ENCODE measurements at regions not wholly inside any gene's neighbourhood (a gene's known extent, or its start where the extent isn't known, plus 50 kb on each side); places are given as distances from the start of the nearest gene placed in this dataset.

- no peaks in the 10 kb centered on the region for H3K4me1 ChIP-seq (ENCODE audit: control insufficient read depth in 1 of 2, insufficient read depth in 2 of 2, low read length in 2 of 2)
- no peaks in the 10 kb centered on the region for H3K36me3 ChIP-seq (ENCODE audit: control insufficient read depth in 1 of 2, insufficient read depth in 2 of 2, low read length in 2 of 2)
- H3K4me3 ChIP-seq (ENCODE audit: low read depth in 1 of 2, low read length in 2 of 2): no peak overlapping the region
- no peaks in the 10 kb centered on the region for H3K9me3 ChIP-seq (ENCODE audit: control insufficient read depth in 1 of 2, low read length in 2 of 2)
- no peaks in the 10 kb centered on the region for H3K27me3 ChIP-seq (ENCODE audit: low read depth, low read length)
- no peak overlapping the region for H3K27ac ChIP-seq (ENCODE audit: low read length)
These were observed 64.8 kb downstream of the CDCA7 start for GRCh38 chr2:173419506-173419905.

DNA sequence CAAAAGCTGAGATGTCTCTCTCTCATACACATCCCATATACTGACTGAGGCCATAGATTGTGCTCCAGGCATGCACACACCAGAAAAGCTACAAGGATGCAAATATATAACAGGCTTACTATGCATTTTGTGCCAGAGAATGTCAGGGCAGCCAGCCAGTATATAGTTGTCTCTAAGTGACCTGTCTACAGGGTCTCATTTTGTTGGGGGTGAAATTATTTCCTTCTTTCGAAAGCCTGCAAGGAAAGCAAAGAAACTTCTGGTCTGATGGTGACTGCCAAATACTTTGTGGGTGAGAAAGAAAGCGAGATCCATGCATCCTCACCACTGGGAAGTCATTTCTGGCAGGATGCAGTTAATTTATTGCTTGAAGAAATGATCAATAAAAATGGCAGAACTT is 70.2 kb downstream of the CDCA7 start:
- H3K27me3 ChIP-seq (ENCODE audit: low read depth, low read length): peaks cover 6% of the 10 kb centered on the region
- no peak overlapping the region for H3K27ac ChIP-seq (ENCODE audit: low read length)
- H3K9me3 ChIP-seq (ENCODE audit: control insufficient read depth in 1 of 2, low read length in 2 of 2): no peaks in the 10 kb centered on the region
- no peaks in the 10 kb centered on the region for H3K4me1 ChIP-seq (ENCODE audit: control insufficient read depth in 1 of 2, insufficient read depth in 2 of 2, low read length in 2 of 2)
- H3K4me3 ChIP-seq (ENCODE audit: low read depth in 1 of 2, low read length in 2 of 2): no peak overlapping the region
- H3K36me3 ChIP-seq (ENCODE audit: control insufficient read depth in 1 of 2, insufficient read depth in 2 of 2, low read length in 2 of 2): no peaks in the 10 kb centered on the region

- H3K36me3 ChIP-seq (ENCODE audit: control insufficient read depth in 1 of 2, insufficient read depth in 2 of 2, low read length in 2 of 2): no peaks in the 10 kb centered on the region
These were observed 73.4 kb downstream of the CDCA7 start for GRCh38 chr2:173427887-173428668.

DNA sequence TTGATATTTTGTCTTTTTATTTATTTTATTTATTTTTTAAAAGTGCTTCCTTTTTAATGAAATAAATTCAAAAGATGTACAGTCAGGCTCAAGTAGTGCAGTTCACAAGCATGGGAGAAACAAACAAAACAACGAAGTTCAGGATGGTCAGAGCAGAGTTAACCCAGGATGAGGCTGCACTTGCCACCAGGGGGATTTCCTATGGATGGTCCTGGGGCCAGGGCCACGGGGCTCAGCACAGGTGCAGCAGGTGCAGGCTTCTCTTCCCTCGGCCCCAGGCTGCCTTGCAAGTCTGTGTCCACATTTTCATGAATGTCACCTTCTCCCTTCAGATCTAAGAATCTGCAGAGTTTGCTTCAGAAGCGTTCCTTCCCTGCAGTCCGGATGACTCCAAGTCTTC is 76.5 kb downstream of the CDCA7 start:
- H3K27me3 ChIP-seq (ENCODE audit: low read depth, low read length): peaks cover 6% of the 10 kb centered on the region
- H3K9me3 ChIP-seq (ENCODE audit: control insufficient read depth in 1 of 2, low read length in 2 of 2): no peaks in the 10 kb centered on the region
- H3K4me1 ChIP-seq (ENCODE audit: control insufficient read depth in 1 of 2, insufficient read depth in 2 of 2, low read length in 2 of 2): no peaks in the 10 kb centered on the region
- H3K27ac ChIP-seq (ENCODE audit: low read length): no peak overlapping the region
- no peak overlapping the region for H3K4me3 ChIP-seq (ENCODE audit: low read depth in 1 of 2, low read length in 2 of 2)
- no peaks in the 10 kb centered on the region for H3K36me3 ChIP-seq (ENCODE audit: control insufficient read depth in 1 of 2, insufficient read depth in 2 of 2, low read length in 2 of 2)

More at GRCh38 chr2:173427887-173428668, 73.4 kb downstream of the CDCA7 start:
- Histone ChIP-seq H3K4me1 (ENCODE audit: control insufficient read depth in 1 of 2, insufficient read depth in 2 of 2, low read length in 2 of 2) (no peaks in the 10 kb centered on the region), H3K27ac (ENCODE audit: low read length) (no peak overlapping the region), H3K9me3 (ENCODE audit: control insufficient read depth in 1 of 2, low read length in 2 of 2) (no peaks in the 10 kb centered on the region), H3K27me3 (ENCODE audit: low read depth, low read length) (peaks cover 6% of the 10 kb centered on the region), H3K4me3 (ENCODE audit: low read depth in 1 of 2, low read length in 2 of 2) (no peak overlapping the region)

GRCh38 chr2:173432049-173432754 is 77.5 kb downstream of the CDCA7 start:
- no peaks in the 10 kb centered on the region for H3K4me1 ChIP-seq (ENCODE audit: control insufficient read depth in 1 of 2, insufficient read depth in 2 of 2, low read length in 2 of 2)

DNA sequence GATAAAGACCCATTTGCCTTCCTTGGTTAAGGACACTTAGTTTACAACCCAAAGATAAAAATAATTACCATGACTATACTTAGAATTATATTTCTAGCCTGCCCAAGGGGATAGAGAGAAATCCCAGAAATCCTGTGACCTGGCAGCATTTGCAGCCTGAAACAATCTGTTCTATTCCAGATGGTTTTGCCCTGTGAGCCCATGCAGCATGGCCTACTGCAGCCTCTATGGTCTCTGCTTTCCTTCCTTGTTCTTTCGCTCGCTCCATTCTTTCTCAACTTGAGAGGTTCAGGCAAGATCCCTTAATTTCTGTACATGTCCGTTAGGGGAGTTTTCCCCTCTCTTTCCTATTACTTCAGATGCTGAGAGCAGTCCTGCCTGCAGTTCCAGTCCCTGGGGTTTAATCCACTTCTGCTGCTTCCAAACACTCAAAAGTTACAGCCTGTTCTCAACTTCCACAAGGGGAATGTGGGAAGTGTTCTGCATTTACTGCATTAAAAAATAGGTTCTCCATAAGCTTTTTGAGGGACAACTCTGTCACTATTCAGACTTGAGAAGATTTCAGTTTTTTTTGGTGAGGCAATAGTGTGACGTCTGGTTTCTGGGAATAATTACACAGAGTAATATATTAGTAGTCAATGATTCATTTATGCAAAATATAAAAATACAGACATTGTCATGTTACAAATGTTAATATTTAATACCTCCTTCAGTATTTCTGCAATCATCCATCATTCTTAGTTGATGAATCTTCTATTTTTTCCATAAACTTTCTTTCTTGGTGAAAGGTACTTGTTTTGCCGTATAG is 80.3 kb downstream of the CDCA7 start:
- Histone ChIP-seq H3K9me3 (ENCODE audit: control insufficient read depth in 1 of 2, low read length in 2 of 2) (no peaks in the 10 kb centered on the region), H3K27ac (ENCODE audit: low read length) (no peak overlapping the region), H3K36me3 (ENCODE audit: control insufficient read depth in 1 of 2, insufficient read depth in 2 of 2, low read length in 2 of 2) (no peaks in the 10 kb centered on the region), H3K27me3 (ENCODE audit: low read depth, low read length) (no peaks in the 10 kb centered on the region), H3K4me3 (ENCODE audit: low read depth in 1 of 2, low read length in 2 of 2) (no peak overlapping the region), H3K4me1 (ENCODE audit: control insufficient read depth in 1 of 2, insufficient read depth in 2 of 2, low read length in 2 of 2) (no peaks in the 10 kb centered on the region)

More at GRCh38 chr2:173432049-173432754, 77.5 kb downstream of the CDCA7 start:
- H3K9me3 ChIP-seq (ENCODE audit: control insufficient read depth in 1 of 2, low read length in 2 of 2): no peaks in the 10 kb centered on the region
- H3K27ac ChIP-seq (ENCODE audit: low read length): no peak overlapping the region
- H3K4me3 ChIP-seq (ENCODE audit: low read depth in 1 of 2, low read length in 2 of 2): no peak overlapping the region
- no peaks in the 10 kb centered on the region for H3K27me3 ChIP-seq (ENCODE audit: low read depth, low read length)
- no peaks in the 10 kb centered on the region for H3K36me3 ChIP-seq (ENCODE audit: control insufficient read depth in 1 of 2, insufficient read depth in 2 of 2, low read length in 2 of 2)

GRCh38 chr2:173435574-173435973 is 80.9 kb downstream of the CDCA7 start:
- H3K9me3 ChIP-seq (ENCODE audit: control insufficient read depth in 1 of 2, low read length in 2 of 2): no peaks in the 10 kb centered on the region
- no peaks in the 10 kb centered on the region for H3K27me3 ChIP-seq (ENCODE audit: low read depth, low read length)
- no peak overlapping the region for H3K27ac ChIP-seq (ENCODE audit: low read length)
- no peaks in the 10 kb centered on the region for H3K36me3 ChIP-seq (ENCODE audit: control insufficient read depth in 1 of 2, insufficient read depth in 2 of 2, low read length in 2 of 2)
- no peaks in the 10 kb centered on the region for H3K4me1 ChIP-seq (ENCODE audit: control insufficient read depth in 1 of 2, insufficient read depth in 2 of 2, low read length in 2 of 2)
- H3K4me3 ChIP-seq (ENCODE audit: low read depth in 1 of 2, low read length in 2 of 2): no peak overlapping the region

DNA sequence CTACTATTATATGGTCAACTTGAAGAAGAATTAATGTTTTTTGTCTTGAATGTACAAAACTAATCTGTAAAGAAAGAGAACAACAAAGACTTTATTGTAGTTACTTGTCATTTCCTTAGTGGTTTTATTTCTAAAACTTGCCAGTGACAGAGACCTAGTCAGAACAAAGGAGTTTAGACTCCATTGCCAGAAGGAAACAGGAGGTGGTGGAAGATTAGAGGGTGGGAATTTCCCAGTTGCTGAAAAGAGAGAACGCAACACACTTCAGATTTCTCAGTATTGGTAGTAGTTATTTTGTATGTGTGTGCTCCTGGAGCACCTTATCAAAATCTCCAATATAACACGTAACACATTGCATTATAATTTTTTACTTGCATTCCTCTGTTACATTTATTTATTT is 81.4 kb downstream of the CDCA7 start:
- Histone ChIP-seq H3K27me3 (ENCODE audit: low read depth, low read length) (no peaks in the 10 kb centered on the region), H3K36me3 (ENCODE audit: control insufficient read depth in 1 of 2, insufficient read depth in 2 of 2, low read length in 2 of 2) (no peaks in the 10 kb centered on the region), H3K4me1 (ENCODE audit: control insufficient read depth in 1 of 2, insufficient read depth in 2 of 2, low read length in 2 of 2) (no peaks in the 10 kb centered on the region), H3K27ac (ENCODE audit: low read length) (no peak overlapping the region), H3K9me3 (ENCODE audit: control insufficient read depth in 1 of 2, low read length in 2 of 2) (no peaks in the 10 kb centered on the region), H3K4me3 (ENCODE audit: low read depth in 1 of 2, low read length in 2 of 2) (no peak overlapping the region)

DNA sequence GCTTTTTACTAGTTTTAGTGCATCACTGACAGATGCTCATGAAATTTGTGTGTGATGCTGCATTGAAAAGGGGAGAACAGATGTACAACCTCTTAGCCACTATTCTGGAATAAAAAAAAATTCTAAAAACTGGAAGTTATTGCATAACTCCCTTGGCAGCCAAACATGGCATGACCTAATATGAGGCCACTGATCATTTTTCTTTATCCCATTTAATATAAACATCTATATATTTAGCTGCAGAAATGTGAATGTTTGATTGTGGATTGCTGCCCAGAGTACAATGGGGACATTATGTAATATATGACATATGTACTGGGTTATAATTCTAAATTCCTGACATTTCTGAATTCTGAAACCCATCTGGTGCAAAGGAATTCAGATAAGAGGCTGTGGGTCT is 86.5 kb downstream of the CDCA7 start:
- H3K27me3 ChIP-seq (ENCODE audit: low read depth, low read length): no peaks in the 10 kb centered on the region
- H3K36me3 ChIP-seq (ENCODE audit: control insufficient read depth in 1 of 2, insufficient read depth in 2 of 2, low read length in 2 of 2): no peaks in the 10 kb centered on the region
- no peak overlapping the region for H3K27ac ChIP-seq (ENCODE audit: low read length)
- no peaks in the 10 kb centered on the region for H3K9me3 ChIP-seq (ENCODE audit: control insufficient read depth in 1 of 2, low read length in 2 of 2)
- no peak overlapping the region for H3K4me3 ChIP-seq (ENCODE audit: low read depth in 1 of 2, low read length in 2 of 2)
- H3K4me1 ChIP-seq (ENCODE audit: control insufficient read depth in 1 of 2, insufficient read depth in 2 of 2, low read length in 2 of 2): no peaks in the 10 kb centered on the region

- H3K36me3 ChIP-seq (ENCODE audit: control insufficient read depth in 1 of 2, insufficient read depth in 2 of 2, low read length in 2 of 2): no peaks in the 10 kb centered on the region
- no peak overlapping the region for H3K4me3 ChIP-seq (ENCODE audit: low read depth in 1 of 2, low read length in 2 of 2)
- no peaks in the 10 kb centered on the region for H3K27me3 ChIP-seq (ENCODE audit: low read depth, low read length)
- H3K27ac ChIP-seq (ENCODE audit: low read length): no peak overlapping the region
- no peaks in the 10 kb centered on the region for H3K9me3 ChIP-seq (ENCODE audit: control insufficient read depth in 1 of 2, low read length in 2 of 2)
- H3K4me1 ChIP-seq (ENCODE audit: control insufficient read depth in 1 of 2, insufficient read depth in 2 of 2, low read length in 2 of 2): no peaks in the 10 kb centered on the region
These were observed 87.9 kb downstream of the CDCA7 start for GRCh38 chr2:173442542-173442941.

- no peaks in the 10 kb centered on the region for H3K9me3 ChIP-seq (ENCODE audit: control insufficient read depth in 1 of 2, low read length in 2 of 2)
- no peaks in the 10 kb centered on the region for H3K36me3 ChIP-seq (ENCODE audit: control insufficient read depth in 1 of 2, insufficient read depth in 2 of 2, low read length in 2 of 2)
- H3K4me1 ChIP-seq (ENCODE audit: control insufficient read depth in 1 of 2, insufficient read depth in 2 of 2, low read length in 2 of 2): no peaks in the 10 kb centered on the region
- no peaks in the 10 kb centered on the region for H3K27me3 ChIP-seq (ENCODE audit: low read depth, low read length)
- H3K27ac ChIP-seq (ENCODE audit: low read length): no peak overlapping the region
- no peak overlapping the region for H3K4me3 ChIP-seq (ENCODE audit: low read depth in 1 of 2, low read length in 2 of 2)
These were observed 92.0 kb downstream of the CDCA7 start for GRCh38 chr2:173446722-173447121.

Measured in muscle layer of duodenum (tissue), 2 donors.